Lung microvascular endothelial cell (primary cell): ENCODE measurements at regions not wholly inside any gene's neighbourhood (a gene's known extent, or its start where the extent isn't known, plus 50 kb on each side); places are given as distances from the start of the nearest gene placed in this dataset.
"Not testable (repeated sequence)": the region's sequence is repeated elsewhere in the genome, so short reads cannot be mapped to it uniquely, and the experiment has no call there.

Experiments used
- DNase-seq, 2 donors: peaks; one replicate each; pipeline versions ENCODE4 v3.0.0 to v3.0.0-alpha.2; 2010; ENCODE audit warnings: low read depth in 2 of 2

DNA sequence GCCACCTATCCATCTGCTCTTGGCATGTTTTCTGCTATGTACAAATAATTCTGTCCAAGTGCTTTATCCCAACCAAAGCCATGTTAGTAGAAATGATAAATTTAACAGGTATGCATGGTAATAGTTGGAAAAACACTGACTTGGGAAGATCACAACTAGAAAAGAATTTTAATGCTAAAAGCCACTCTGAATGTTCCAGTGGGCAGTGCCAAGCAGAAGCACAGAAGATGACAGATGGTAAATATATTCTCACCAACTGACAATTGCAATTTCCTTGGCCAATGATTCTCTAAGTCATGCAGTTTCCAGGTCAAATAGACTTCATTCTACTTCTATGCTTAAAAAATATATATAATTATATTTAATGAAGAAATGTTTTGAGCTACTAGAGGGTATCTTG lies 83.6 kb upstream of the SEMA3C start:
- DNase-seq = no peak

DNA sequence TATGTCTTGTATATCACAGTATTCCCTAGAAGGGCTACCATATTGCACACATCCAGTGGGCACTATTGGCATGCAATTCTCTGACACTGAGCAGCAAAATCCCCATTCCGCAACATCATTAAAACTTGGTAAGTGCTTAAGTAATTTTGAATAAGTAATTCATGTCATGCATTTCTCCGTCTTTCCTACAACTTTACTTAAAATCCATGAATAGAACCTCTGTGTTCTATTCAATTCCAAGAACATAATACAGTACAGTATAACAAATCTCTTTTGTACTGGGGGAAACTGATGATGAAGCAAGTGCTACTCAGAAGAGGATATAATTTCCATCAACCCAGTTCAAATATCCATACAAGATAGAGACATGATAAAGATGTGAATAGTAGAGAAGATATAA lies 80.9 kb upstream of the SEMA3C start:
- no peak for DNase-seq

DNA sequence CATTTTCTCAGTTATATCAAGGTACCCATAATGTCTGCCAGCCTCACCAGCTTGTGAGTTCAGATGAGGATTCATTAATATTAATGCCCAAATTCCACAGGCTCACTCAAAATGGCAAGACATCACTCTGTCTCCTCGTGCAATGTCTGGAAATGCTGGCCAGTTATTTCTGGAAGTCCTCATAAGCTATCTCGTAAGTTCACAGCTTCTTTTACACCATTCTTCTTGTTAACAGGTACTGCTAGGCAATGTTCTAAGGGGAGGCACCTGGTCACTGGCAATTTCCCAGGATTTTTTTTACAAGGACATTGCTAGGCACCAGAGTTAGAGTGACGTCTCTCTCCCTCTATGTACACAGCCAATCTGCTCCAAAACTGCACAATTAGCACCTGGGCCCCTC lies 80.2 kb upstream of the SEMA3C start:
- no peak for DNase-seq

DNA sequence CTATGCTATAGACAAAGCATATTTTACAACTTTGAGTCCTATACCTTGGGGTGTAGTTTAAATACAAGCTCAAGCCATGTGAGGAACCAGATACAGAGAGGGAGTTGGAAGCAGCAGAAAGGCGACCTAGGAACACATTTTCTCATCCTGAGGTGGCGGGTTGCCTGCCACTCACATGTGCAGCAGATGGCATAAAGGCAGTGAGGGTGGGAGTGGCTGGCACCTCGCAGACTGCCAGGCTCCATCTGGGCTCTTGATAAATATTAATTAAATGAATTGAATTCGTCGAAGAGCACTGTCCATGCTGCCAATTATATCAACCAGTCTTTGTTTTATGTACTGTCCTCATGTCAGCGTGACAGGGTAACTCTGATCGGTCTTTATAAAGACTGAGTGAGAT lies 79.0 kb upstream of the SEMA3C start:
- no peak for DNase-seq

DNA sequence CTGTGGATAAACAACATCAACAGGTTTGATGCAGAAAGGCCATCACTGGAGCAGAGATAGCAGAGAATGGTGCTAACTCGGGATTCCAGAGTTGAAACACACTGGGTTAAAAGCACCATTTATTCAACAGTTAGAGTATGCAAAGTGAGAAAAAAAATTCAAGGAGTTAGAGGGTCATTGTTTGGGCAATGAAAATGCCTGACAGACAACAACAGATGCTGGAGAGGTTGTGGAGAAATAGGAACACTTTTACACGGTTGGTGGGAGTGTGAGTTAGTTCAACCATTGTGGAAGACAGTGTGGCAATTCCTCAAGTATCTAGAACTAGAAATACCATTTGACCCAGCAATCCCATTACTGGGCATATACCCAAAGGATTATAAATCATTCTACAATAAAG lies 77.4 kb upstream of the SEMA3C start:
- not testable (repeated sequence) for DNase-seq

DNA sequence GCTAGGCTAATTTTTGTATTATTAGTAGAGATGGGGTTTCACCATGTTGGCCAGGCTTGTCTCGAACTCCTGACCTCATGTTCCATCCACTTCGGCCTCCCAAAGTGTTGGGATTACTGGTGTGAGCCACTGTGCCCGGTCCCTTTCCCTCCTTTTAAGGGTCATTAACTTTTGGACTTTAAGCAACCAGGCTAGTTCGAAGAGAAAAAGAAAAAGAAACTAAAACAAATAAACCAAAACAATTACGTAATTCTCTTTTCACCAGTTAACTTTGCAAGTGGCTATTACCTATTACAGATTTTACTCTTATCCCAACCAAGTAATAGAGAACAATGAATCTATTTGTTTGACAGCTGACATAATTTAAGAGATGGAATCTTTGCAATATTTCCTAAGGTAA lies 72.8 kb upstream of the SEMA3C start:
- DNase-seq = no peak

DNA sequence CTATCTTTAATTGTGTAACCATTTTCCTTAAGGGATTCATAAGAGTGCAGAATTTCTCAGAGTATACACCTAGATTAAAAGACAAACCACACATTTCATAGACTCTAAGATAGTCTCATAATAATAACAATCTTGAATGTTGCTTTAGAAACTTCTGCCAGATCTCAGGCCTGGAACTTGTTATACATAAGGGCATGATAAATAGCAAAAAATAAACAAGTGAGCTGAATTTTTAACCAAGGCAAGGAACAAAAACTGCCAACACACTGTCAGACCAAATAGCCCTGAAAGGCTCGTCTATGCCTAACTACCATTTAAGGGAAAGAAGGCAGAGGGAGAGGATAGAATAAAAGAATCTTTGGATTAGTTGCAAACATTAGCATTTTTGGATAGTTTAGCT lies 65.8 kb upstream of the SEMA3C start:
- no peak for DNase-seq

DNA sequence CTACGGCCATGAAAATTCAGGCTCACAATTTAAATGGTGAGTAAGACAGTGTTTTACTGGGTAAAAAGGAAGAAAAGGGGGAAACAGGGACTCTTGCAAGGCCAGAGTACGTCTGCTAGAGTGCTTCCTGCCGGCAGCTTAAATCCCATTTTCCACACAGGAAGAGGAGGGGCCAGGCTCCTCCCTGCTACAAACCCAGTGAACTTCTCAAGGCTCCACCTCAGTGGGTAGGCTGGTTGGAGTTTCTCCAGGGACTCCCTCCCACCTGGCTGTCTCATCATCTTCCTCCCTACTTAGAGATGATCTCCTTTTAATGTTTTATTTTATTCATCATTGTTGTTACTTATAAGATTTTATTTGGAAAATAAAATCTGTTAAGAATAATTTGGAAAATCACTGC lies 62.6 kb upstream of the SEMA3C start:
- no peak for DNase-seq

DNA sequence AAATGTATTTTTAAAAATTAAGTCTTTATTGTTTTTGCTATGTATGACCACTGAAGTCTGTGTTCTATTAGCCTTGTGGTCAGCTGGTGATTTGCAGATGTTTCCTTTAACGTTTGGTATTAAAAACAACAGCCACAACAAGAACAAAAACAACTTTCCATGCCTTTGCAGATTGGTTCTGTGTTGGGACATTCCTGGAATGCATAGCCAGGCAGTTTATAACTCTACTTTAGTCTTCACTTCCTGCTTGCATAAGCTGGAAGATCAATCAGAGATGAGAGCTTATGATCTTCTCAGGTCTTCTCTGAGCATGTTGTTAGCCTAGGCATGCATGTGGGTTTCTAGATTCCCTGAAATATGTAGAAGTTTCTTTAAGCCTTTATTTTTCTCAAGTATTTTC lies 58.9 kb upstream of the SEMA3C start:
- peak in 1 of 2 donors; percentile 49 for DNase-seq

DNA sequence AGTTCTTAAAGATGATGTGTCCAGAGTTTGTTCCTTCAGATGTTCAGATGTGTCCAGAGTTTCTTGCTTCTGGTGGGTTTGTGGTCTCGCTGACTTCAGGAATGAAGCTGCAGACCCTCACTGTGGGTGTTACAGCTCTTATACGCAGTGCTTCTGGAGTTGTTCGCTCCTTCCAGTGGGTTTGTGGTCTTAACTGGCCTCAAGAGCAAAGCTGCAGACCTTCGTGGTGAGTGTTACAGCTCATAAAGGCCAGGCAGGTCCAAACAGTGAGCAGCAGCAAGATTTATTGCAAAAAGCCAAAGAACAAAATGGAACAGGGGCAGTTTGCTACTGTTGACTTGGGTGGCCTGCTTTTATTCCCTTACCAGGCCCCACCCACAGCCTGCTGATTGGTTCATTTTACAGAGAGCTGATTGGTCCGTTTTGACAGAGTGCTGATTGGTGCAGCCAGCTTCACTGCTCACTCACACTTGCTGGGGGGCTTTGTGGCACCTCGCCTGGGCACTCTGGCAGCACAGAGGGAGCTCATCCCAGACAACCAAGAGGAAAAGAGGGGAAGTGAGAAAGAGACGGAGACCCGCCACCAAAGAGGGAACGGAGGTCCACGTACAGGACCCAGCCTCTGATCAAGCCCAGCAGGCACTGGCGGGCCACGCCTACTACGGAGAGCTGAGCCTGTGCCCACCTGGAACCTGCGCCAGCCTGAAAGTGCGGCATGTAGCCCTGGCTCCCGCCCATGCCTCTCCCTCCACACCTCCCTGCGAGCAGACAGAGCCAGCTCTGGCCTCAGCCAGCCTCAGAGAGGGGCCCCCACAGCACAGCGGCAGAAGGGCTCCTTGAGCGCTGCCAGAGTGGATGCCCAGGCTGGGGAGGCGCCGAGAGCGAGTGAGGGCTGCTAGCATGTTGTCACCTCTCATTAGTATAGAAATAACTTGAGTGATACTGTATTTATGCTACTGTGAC lies 55.8 kb upstream of the SEMA3C start:
- no peak for DNase-seq

DNA sequence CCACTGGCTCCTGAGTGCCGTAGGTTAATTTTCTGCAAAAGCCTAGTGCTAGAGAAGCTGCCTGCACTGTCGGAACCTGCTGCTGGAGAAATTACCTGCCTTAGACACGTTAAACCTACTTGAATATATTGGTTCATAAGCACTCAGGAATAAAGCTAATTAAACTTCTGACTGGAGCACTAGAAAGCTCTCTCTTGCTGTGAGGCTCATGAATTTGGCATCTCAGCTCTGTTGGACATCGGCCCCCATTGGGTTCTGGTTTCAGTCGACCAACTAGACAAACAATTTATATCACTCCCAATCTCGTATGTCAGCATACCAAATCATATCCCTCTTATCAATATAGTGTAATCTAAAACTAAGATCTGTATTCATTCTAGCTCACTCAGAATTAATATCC lies 52.4 kb upstream of the SEMA3C start:
- no peak for DNase-seq
